ENCODE measurements at regions not wholly inside any gene's neighbourhood (a gene's known extent, or its start where the extent isn't known, plus 50 kb on each side); places are given as distances from the start of the nearest gene placed in this dataset.

DNA sequence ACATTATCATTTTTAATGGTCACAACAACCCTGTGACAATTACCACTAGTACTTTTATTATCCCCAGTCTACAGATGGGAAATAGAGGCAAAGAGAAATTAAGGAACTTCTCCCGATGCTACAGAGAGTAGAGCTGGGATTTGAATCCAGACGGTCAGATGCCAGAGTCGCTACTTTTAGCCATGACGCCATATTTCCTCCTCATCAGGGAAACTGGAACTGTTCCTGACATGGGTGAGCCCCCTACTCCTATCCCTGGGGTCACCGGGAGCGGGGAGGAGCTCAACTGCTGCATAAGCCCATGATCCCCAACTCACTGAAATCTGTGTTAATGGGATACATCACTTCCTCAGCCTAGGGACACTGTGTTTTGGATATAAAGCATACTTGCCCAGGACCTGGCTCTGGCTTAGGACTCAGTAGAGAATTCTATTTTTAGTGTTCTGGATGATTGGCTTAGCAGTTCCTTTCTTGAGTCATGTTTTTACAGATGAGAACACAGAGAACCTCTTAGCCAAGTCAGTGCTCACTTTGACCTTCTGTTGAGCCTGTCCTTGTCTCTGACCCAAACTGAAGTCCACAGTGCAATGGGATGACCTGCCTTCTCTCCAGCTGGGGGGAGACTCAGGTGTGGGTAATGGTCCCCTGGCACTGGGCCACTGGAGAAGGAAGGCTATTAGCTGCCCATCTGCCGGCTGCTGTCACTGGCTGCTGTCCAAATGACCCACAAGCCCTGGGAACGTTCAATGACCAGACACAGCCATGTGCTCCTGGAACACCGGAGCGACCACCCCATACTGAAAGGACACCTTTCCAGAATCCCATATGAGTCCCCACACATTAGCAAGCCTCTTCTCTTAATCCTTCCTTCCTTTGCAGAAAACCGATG lies 90.8 kb upstream of the SHISA3 start:
- TF ChIP-seq POLR2A (IDR thresholded peaks at IDR 0.05; ENCODE audit: borderline replicate concordance, extremely low read depth, insufficient read depth, insufficient read length) (no peak), ZNF274 (IDR thresholded peaks at IDR 0.05; ENCODE audit: low read depth, low read length) (no peak), SP1 (IDR thresholded peaks at IDR 0.05; ENCODE audit: low read depth) (no peak), ZFX (IDR thresholded peaks at IDR 0.05) (no peak), YY1 (IDR thresholded peaks at IDR 0.05; ENCODE audit: extremely low read depth, insufficient replicate concordance, low read depth, low read length) (no peak)
- TF ChIP-seq, protein P1, sequence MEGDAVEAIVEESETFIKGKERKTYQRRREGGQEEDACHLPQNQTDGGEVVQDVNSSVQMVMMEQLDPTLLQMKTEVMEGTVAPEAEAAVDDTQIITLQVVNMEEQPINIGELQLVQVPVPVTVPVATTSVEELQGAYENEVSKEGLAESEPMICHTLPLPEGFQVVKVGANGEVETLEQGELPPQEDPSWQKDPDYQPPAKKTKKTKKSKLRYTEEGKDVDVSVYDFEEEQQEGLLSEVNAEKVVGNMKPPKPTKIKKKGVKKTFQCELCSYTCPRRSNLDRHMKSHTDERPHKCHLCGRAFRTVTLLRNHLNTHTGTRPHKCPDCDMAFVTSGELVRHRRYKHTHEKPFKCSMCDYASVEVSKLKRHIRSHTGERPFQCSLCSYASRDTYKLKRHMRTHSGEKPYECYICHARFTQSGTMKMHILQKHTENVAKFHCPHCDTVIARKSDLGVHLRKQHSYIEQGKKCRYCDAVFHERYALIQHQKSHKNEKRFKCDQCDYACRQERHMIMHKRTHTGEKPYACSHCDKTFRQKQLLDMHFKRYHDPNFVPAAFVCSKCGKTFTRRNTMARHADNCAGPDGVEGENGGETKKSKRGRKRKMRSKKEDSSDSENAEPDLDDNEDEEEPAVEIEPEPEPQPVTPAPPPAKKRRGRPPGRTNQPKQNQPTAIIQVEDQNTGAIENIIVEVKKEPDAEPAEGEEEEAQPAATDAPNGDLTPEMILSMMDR (IDR thresholded peaks at IDR 0.05 in 2 of 3, conservative IDR thresholded peaks at IDR 0.05 in 1 of 3; ENCODE audit: borderline replicate concordance in 1 of 3, insufficient read depth in 1 of 3, low read depth in 2 of 3, low read length in 2 of 3): no peak
- TF ChIP-seq, protein P2, sequence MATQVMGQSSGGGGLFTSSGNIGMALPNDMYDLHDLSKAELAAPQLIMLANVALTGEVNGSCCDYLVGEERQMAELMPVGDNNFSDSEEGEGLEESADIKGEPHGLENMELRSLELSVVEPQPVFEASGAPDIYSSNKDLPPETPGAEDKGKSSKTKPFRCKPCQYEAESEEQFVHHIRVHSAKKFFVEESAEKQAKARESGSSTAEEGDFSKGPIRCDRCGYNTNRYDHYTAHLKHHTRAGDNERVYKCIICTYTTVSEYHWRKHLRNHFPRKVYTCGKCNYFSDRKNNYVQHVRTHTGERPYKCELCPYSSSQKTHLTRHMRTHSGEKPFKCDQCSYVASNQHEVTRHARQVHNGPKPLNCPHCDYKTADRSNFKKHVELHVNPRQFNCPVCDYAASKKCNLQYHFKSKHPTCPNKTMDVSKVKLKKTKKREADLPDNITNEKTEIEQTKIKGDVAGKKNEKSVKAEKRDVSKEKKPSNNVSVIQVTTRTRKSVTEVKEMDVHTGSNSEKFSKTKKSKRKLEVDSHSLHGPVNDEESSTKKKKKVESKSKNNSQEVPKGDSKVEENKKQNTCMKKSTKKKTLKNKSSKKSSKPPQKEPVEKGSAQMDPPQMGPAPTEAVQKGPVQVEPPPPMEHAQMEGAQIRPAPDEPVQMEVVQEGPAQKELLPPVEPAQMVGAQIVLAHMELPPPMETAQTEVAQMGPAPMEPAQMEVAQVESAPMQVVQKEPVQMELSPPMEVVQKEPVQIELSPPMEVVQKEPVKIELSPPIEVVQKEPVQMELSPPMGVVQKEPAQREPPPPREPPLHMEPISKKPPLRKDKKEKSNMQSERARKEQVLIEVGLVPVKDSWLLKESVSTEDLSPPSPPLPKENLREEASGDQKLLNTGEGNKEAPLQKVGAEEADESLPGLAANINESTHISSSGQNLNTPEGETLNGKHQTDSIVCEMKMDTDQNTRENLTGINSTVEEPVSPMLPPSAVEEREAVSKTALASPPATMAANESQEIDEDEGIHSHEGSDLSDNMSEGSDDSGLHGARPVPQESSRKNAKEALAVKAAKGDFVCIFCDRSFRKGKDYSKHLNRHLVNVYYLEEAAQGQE (IDR thresholded peaks at IDR 0.05; ENCODE audit: low read depth): no peak
- TF ChIP-seq, protein P3, sequence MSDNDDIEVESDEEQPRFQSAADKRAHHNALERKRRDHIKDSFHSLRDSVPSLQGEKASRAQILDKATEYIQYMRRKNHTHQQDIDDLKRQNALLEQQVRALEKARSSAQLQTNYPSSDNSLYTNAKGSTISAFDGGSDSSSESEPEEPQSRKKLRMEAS (IDR thresholded peaks at IDR 0.05): no peak

Measured in HCT116 (cell line).